B cell (primary cell): ENCODE measurements at regions not wholly inside any gene's neighbourhood (a gene's known extent, or its start where the extent isn't known, plus 50 kb on each side); places are given as distances from the start of the nearest gene placed in this dataset.

ENCODE experiments used
- ATAC-seq: fragments of 200-7000 bp; cut with Tn5 transposase; one replicate; pipeline ENCODE4 v1.10.0; 2021; ENCODE audit warnings: low read depth, mild to moderate bottlenecking, moderate number of reproducible peaks, moderate library complexity
- CTCF ChIA-PET: fragments of 350-600 bp; sonication (Branson Sonifier 250); formaldehyde crosslinking; loops from one replicate; lab custom pipeline; 2021; ENCODE audit warnings: antibody characterized with exemption, inconsistent platforms; lab: Charles Lee
- POLR2A ChIA-PET: fragments of 350-600 bp; sonication (Branson Sonifier 250); formaldehyde crosslinking; loops from one replicate; lab custom pipeline; 2021; ENCODE audit warnings: antibody characterized with exemption; lab: Charles Lee
- DNase-seq: peaks from one replicate; pipeline ENCODE4 v3.0.0; 2013
- H2AFZ ChIP-seq: 2 replicates; pipeline ENCODE4 v1.6.1; 2012; ENCODE audit warnings: mild to moderate bottlenecking, low read depth, low read length; ENCODE audit not compliant: insufficient read depth, poor library complexity, severe bottlenecking
- H3K27ac ChIP-seq, 2 donors: 1 replicate in 1 of 2; 2 replicates in 1 of 2; pipeline ENCODE4 v1.5.1; 2012 to 2013; ENCODE audit warnings: low read length in 2 of 2, mild to moderate bottlenecking in 2 of 2, moderate library complexity in 1 of 2
- H3K27me3 ChIP-seq, 4 experiments: fragments of 200-600 bp in 1 of 4; sonication (generic) in 1 of 4; replicated peaks in 1 of 4; 1 replicate in 2 of 4; 2 replicates in 2 of 4; pipeline versions ENCODE4 v1.6.1 to v1.7.0; 2013 to 2016; ENCODE audit warnings: low read length in 3 of 4, mild to moderate bottlenecking in 2 of 4, mixed read lengths in 1 of 4, moderate library complexity in 1 of 4; ENCODE audit not compliant: insufficient read depth in 4 of 4, control insufficient read depth in 3 of 4; ENCODE audit errors: control extremely low read depth in 1 of 4
- H3K36me3 ChIP-seq, 2 experiments: replicated peaks in 1 of 2; 1 replicate in 1 of 2; 2 replicates in 1 of 2; pipeline versions ENCODE4 v1.6.1 to v1.7.1; 2013; ENCODE audit warnings: low read length in 1 of 2; ENCODE audit not compliant: insufficient read depth in 2 of 2, control insufficient read depth in 1 of 2; ENCODE audit errors: control extremely low read depth in 1 of 2, extremely low read depth in 1 of 2
- H3K4me1 ChIP-seq, 2 donors: fragments of 200-600 bp in 1 of 2; sonication (generic) in 1 of 2; 1 replicate in 1 of 2; 2 replicates in 1 of 2; pipeline versions ENCODE4 v1.5.1 to v1.6.1; 2013 to 2017; ENCODE audit warnings: low read length in 2 of 2; ENCODE audit not compliant: control insufficient read depth in 2 of 2, insufficient read depth in 2 of 2
- H3K4me2 ChIP-seq: replicated peaks from 2 replicates; pipeline ENCODE3; 2012; ENCODE audit warnings: mild to moderate bottlenecking, low read depth, low read length; ENCODE audit not compliant: poor library complexity, severe bottlenecking
- H3K4me3 ChIP-seq, 5 experiments: fragments of 200-600 bp in 1 of 5; sonication (generic) in 1 of 5; 1 replicate in 3 of 5; 2 replicates in 2 of 5; pipeline versions ENCODE4 v1.5.1 to v1.7.0; 2011 to 2016; ENCODE audit warnings: low read length in 4 of 5, mild to moderate bottlenecking in 4 of 5, low read depth in 2 of 5, control low read depth in 1 of 5, moderate library complexity in 1 of 5; ENCODE audit not compliant: insufficient read depth in 1 of 5; ENCODE audit errors: control extremely low read depth in 1 of 5, extremely low read depth in 1 of 5
- H3K79me2 ChIP-seq: fragments of 200-600 bp; sonication (generic); one replicate; pipeline ENCODE4 v1.6.0; 2016; ENCODE audit warnings: low read length; ENCODE audit not compliant: control insufficient read depth, insufficient read depth
- H3K9ac ChIP-seq: fragments of 200-600 bp; sonication (generic); 2 replicates; pipeline ENCODE4 v1.6.1; 2017; ENCODE audit warnings: mild to moderate bottlenecking, low read length, moderate library complexity
- H3K9me3 ChIP-seq, 3 donors: one replicate each; pipeline versions ENCODE4 v1.6.1 to v1.7.1; 2013; ENCODE audit warnings: low read length in 2 of 3; ENCODE audit not compliant: control insufficient read depth in 2 of 3, insufficient read depth in 1 of 3; ENCODE audit errors: control extremely low read depth in 1 of 3
- H4K20me1 ChIP-seq: 2 replicates; pipeline ENCODE4 v1.6.0; 2012; ENCODE audit warnings: mild to moderate bottlenecking, low read length; ENCODE audit not compliant: insufficient read depth, control insufficient read depth, poor library complexity, severe bottlenecking
- H3K27ac Mint-ChIP-seq: one replicate; pipeline ENCODE4 v1.8.0; 2021; ENCODE audit warnings: mixed read lengths
- H3K27me3 Mint-ChIP-seq: one replicate; pipeline ENCODE4 v1.8.0; 2021; ENCODE audit warnings: mixed read lengths
- H3K4me1 Mint-ChIP-seq: one replicate; pipeline ENCODE4 v1.8.0; 2021; ENCODE audit warnings: mixed read lengths
- H3K4me3 Mint-ChIP-seq: one replicate; pipeline ENCODE4 v1.8.0; 2021; ENCODE audit warnings: mixed read lengths
- H3K9me3 Mint-ChIP-seq: one replicate; pipeline ENCODE4 v1.8.0; 2022; ENCODE audit warnings: mixed read lengths; ENCODE audit not compliant: insufficient read depth
- CTCF ChIP-seq: fragments of 200-600 bp; IDR thresholded peaks from one replicate; pipeline ENCODE4 v1.8.0; 2022; ENCODE audit warnings: antibody characterized with exemption, mild to moderate bottlenecking
- EZH2 ChIP-seq: IDR thresholded peaks from 2 replicates; pipeline ENCODE4 v1.6.1; 2012; ENCODE audit warnings: borderline replicate concordance, low read depth, mild to moderate bottlenecking, moderate library complexity, low read length; ENCODE audit not compliant: insufficient read depth, poor library complexity, severe bottlenecking
- WGBS: methylation state at CpG from one replicate; pipeline ENCODE4 v1.1.5; 2013; ENCODE audit warnings: missing lambda C conversion rate; ENCODE audit not compliant: insufficient coverage; 5-methylcytosine and 5-hydroxymethylcytosine counted together
- intact Hi-C: fragments of 100-400 bp; cut with micrococcal nuclease; formaldehyde crosslinking; loops from one replicate; pipeline ENCODE4 v1.10.0; 2022

GRCh38 chr16:85991856-85992255 is 92.9 kb downstream of the IRF8 start:
- Histone ChIP-seq H3K36me3 (no peaks in the 10 kb centered on the region), H3K4me1 (peaks cover 76 to 93% of the 10 kb centered on the region in 2 donors), H3K79me2 (peaks cover 5% of the 10 kb centered on the region), H3K9me3 (no peaks in the 10 kb centered on the region), H3K4me3 (no peak overlapping the region), H4K20me1 (no peaks in the 10 kb centered on the region), H3K4me2 (no peak overlapping the region), H3K27ac (no peak overlapping the region), H3K9ac (no peak overlapping the region), H2AFZ (no peak overlapping the region), H3K27me3 (no peaks in the 10 kb centered on the region)
- no peaks in the 10 kb centered on the region for H3K9me3 Mint-ChIP-seq
- POLR2A ChIA-PET: interaction anchor here (0.6 to 2.4 kb wide), 4 partner anchors 10 to 89 kb away, joined by 3 to 10 read pairs (median 4); no protein-coding TSS in a partner anchor
- peak overlapping the region; percentile 64 for H3K27ac Mint-ChIP-seq
- WGBS: 80% methylated on average over 1 of the region's 5 CpGs
- H3K4me1 Mint-ChIP-seq: peaks cover 85% of the 10 kb centered on the region
- ATAC-seq (no peak), DNase-seq (no peak)
- no peak overlapping the region for H3K4me3 Mint-ChIP-seq
- intact Hi-C loops: no loop called here
- TF ChIP-seq CTCF (no peak), EZH2 (no peak)
- CTCF ChIA-PET: interaction anchor here (1.1 to 23.4 kb wide), 7 partner anchors 10 to 172 kb away, joined by 3 to 433 read pairs (median 6); partner anchors contain the start of gene IRF8
- H3K27me3 Mint-ChIP-seq: no peaks in the 10 kb centered on the region

GRCh38 chr16:85992359-85992758 is 93.4 kb downstream of the IRF8 start:
- H3K9me3 Mint-ChIP-seq: no peaks in the 10 kb centered on the region
- no peak overlapping the region for H3K4me3 Mint-ChIP-seq
- Histone ChIP-seq H3K36me3 (no peaks in the 10 kb centered on the region), H3K4me1 (peaks cover 76 to 93% of the 10 kb centered on the region in 2 donors), H3K9ac (no peak overlapping the region), H2AFZ (no peak overlapping the region), H3K4me3 (no peak overlapping the region), H4K20me1 (no peaks in the 10 kb centered on the region), H3K27ac (no peak overlapping the region), H3K79me2 (peaks cover 1% of the 10 kb centered on the region), H3K9me3 (no peaks in the 10 kb centered on the region), H3K27me3 (no peaks in the 10 kb centered on the region), H3K4me2 (no peak overlapping the region)
- H3K27ac Mint-ChIP-seq: peak overlapping the region; percentile 56
- POLR2A ChIA-PET: interaction anchor here (0.8 to 2.1 kb wide), 2 partner anchors 9 to 11 kb away, joined by 3 to 6 read pairs; no protein-coding TSS in a partner anchor
- H3K4me1 Mint-ChIP-seq: peaks cover 84% of the 10 kb centered on the region
- TF ChIP-seq CTCF (no peak), EZH2 (no peak)
- intact Hi-C loops: no loop called here
- DNase-seq (no peak), ATAC-seq (no peak)
- 81% methylated on average over 9 of the region's 10 CpGs for whole genome bisulfite sequencing
- CTCF ChIA-PET: interaction anchor here (1.2 to 23.4 kb wide), 6 partner anchors 10 to 172 kb away, joined by 3 to 433 read pairs (median 36); partner anchors contain the start of gene IRF8
- no peaks in the 10 kb centered on the region for H3K27me3 Mint-ChIP-seq
